A549 (cell line): ENCODE measurements at regions not wholly inside any gene's neighbourhood (a gene's known extent, or its start where the extent isn't known, plus 50 kb on each side); places are given as distances from the start of the nearest gene placed in this dataset.
A peak's percentile ranks its signal among the peaks of the same experiment; 100 is the strongest.

Experiments used
- ATAC-seq, 2 experiments: fragments of 200-7000 bp in 1 of 2; fragments of >200 bp in 1 of 2; cut with Nextera tagmentation in 1 of 2; cut with Tn5 transposase in 1 of 2; 3 replicates each; pipeline versions ENCODE4 v1.8.0 to v1.9.1; 2018 to 2020; ENCODE audit warnings: mild to moderate bottlenecking in 1 of 2, moderate library complexity in 1 of 2
- CTCF ChIA-PET: fragments of 300-600 bp; sonication (Branson Sonifier 250); formaldehyde crosslinking; extraction: SDS; loops from one replicate; lab custom pipeline; 2021; ENCODE audit warnings: antibody characterized with exemption, inconsistent platforms; lab: Yijun Ruan, JAX
- POLR2A ChIA-PET: fragments of 350-600 bp; formaldehyde crosslinking; extraction: SDS; loops from one replicate; lab custom pipeline; 2021; ENCODE audit warnings: antibody characterized with exemption, inconsistent platforms; lab: Yijun Ruan, JAX
- DNase-seq, 2 experiments: peaks; one replicate each; pipeline versions ENCODE4 v3.0.0 to v3.0.0-alpha.2; 2011 to 2016; ENCODE audit warnings: low read depth in 1 of 2, low spot score in 1 of 2
- FAIRE-seq: peaks from 2 replicates; lab custom pipeline; 2011; peaks lifted over from hg19 to GRCh38; lab: Jason Lieb, UNC
- H3K27ac ChIP-seq, 2 experiments: fragments of >200 bp; sonication (Bioruptor Twin); formaldehyde crosslinking; 3 replicates each; pipeline ENCODE4 v1.5.1; 2016 to 2017
- H3K4me1 ChIP-seq: fragments of >200 bp; sonication (Bioruptor Twin); formaldehyde crosslinking; 3 replicates; pipeline ENCODE4 v1.6.1; 2016
- H3K4me2 ChIP-seq: fragments of >200 bp; sonication (Bioruptor Twin); formaldehyde crosslinking; 3 replicates; pipeline ENCODE4 v1.6.1; 2016
- H3K4me3 ChIP-seq: fragments of >200 bp; sonication (Bioruptor Twin); formaldehyde crosslinking; 3 replicates; pipeline ENCODE4 v1.5.1; 2016
- H3K9me3 ChIP-seq: fragments of >200 bp; sonication (Bioruptor Twin); formaldehyde crosslinking; 3 replicates; pipeline ENCODE4 v1.6.1; 2016
- BHLHE40 ChIP-seq: IDR thresholded peaks from 2 replicates; pipeline ENCODE4 v1.6.1; 2012; ENCODE audit warnings: low read depth, low read length, inconsistent platforms
- CBX8 ChIP-seq: fragments of 200-600 bp; sonication (generic); IDR thresholded peaks from 2 replicates; pipeline ENCODE4 v1.6.1; 2016
- CHD4 ChIP-seq: fragments of 200-600 bp; sonication (generic); IDR thresholded peaks from 2 replicates; pipeline ENCODE4 v1.6.1; 2016; ENCODE audit warnings: antibody characterized with exemption, mild to moderate bottlenecking, borderline replicate concordance
- EHF ChIP-seq: fragments of 250-450 bp; sonication (Bioruptor Pico); IDR thresholded peaks from 2 replicates; pipeline ENCODE4 v1.5.0; 2020; ENCODE audit warnings: mild to moderate bottlenecking
- FOSB ChIP-seq: fragments of 250-450 bp; sonication (Bioruptor Pico); IDR thresholded peaks from 2 replicates; pipeline ENCODE4 v1.5.0; 2020; ENCODE audit warnings: mild to moderate bottlenecking, moderate library complexity
- FOSL2 ChIP-seq, 2 experiments: fragments of 450-650 bp in 1 of 2; fragments of >200 bp in 1 of 2; sonication (Bioruptor Twin) in 1 of 2; formaldehyde crosslinking; IDR thresholded peaks; 2 replicates each; pipeline versions ENCODE4 v1.5.0 to v1.6.1; 2016 to 2020; ENCODE audit warnings: mild to moderate bottlenecking in 1 of 2, moderate library complexity in 1 of 2
- FOXS1 ChIP-seq: fragments of 250-450 bp; sonication (Bioruptor Pico); IDR thresholded peaks from 2 replicates; pipeline ENCODE4 v1.5.0; 2020; ENCODE audit warnings: mild to moderate bottlenecking, moderate library complexity
- HOXA7 ChIP-seq: fragments of 250-450 bp; sonication (Bioruptor Pico); IDR thresholded peaks from 2 replicates; pipeline ENCODE4 v1.5.0; 2020; ENCODE audit warnings: mild to moderate bottlenecking, moderate library complexity
- HOXB13 ChIP-seq: fragments of 250-450 bp; sonication (Bioruptor Pico); IDR thresholded peaks from 2 replicates; pipeline ENCODE4 v1.5.0; 2020; ENCODE audit warnings: low read depth, mild to moderate bottlenecking, moderate library complexity
- HOXB5 ChIP-seq: fragments of 250-450 bp; sonication (Bioruptor Pico); IDR thresholded peaks from 2 replicates; pipeline ENCODE4 v1.5.0; 2020; ENCODE audit warnings: mild to moderate bottlenecking, moderate library complexity
- JUNB ChIP-seq: fragments of >200 bp; sonication (Bioruptor Twin); formaldehyde crosslinking; IDR thresholded peaks from 2 replicates; pipeline ENCODE4 v1.6.1; 2016
- KDM5A ChIP-seq: fragments of 200-600 bp; sonication (generic); IDR thresholded peaks from 2 replicates; pipeline ENCODE4 v1.6.1; 2016; ENCODE audit warnings: antibody characterized with exemption, mild to moderate bottlenecking
- MAFK ChIP-seq: fragments of 450-650 bp; IDR thresholded peaks from 2 replicates; pipeline ENCODE4 v1.6.1; 2014; ENCODE audit not compliant: partially characterized antibody
- NR3C1 ChIP-seq: fragments of >200 bp; sonication (Bioruptor Twin); formaldehyde crosslinking; IDR thresholded peaks from 3 replicates; pipeline ENCODE4 v1.6.1; 2017
- RFX5 ChIP-seq: fragments of 450-650 bp; IDR thresholded peaks from 2 replicates; pipeline ENCODE4 v1.7.1; 2014; ENCODE audit warnings: antibody characterized with exemption, mild to moderate bottlenecking, moderate library complexity
- RNF2 ChIP-seq: fragments of 200-600 bp; sonication (generic); IDR thresholded peaks from 2 replicates; pipeline ENCODE4 v1.6.1; 2016; ENCODE audit warnings: low read depth, mild to moderate bottlenecking, antibody characterized with exemption, moderate library complexity, borderline replicate concordance
- SREBF2 ChIP-seq: fragments of 450-650 bp; IDR thresholded peaks from 2 replicates; pipeline ENCODE4 v1.6.1; 2014; ENCODE audit warnings: mild to moderate bottlenecking, moderate library complexity
- TFCP2L1 ChIP-seq: fragments of 250-450 bp; sonication (Bioruptor Pico); IDR thresholded peaks from 2 replicates; pipeline ENCODE4 v1.5.0; 2021; ENCODE audit warnings: mild to moderate bottlenecking
- ZNF302 ChIP-seq: fragments of 250-450 bp; sonication (Bioruptor Pico); IDR thresholded peaks from 2 replicates; pipeline ENCODE4 v1.9.0; 2021; ENCODE audit warnings: inconsistent platforms, mild to moderate bottlenecking, moderate library complexity
- WGBS: methylation state at CpG from one replicate; pipeline ENCODE4 v1.1.6; 2017; ENCODE audit errors: missing lambda C conversion rate; 5-methylcytosine and 5-hydroxymethylcytosine counted together
- TF ChIP-seq, protein P1 (sequence below): IDR thresholded peaks from 2 replicates; pipeline ENCODE4 v1.6.1; 2012
- TF ChIP-seq, protein P2 (sequence below): fragments of >200 bp; sonication (Bioruptor Twin); formaldehyde crosslinking; IDR thresholded peaks from 3 replicates; pipeline ENCODE4 v1.6.1; 2016
- TF ChIP-seq, protein P3 (sequence below): fragments of 200-600 bp; sonication (generic); IDR thresholded peaks from 2 replicates; pipeline ENCODE4 v1.6.1; 2016; ENCODE audit warnings: antibody characterized with exemption, mild to moderate bottlenecking, moderate library complexity
- TF ChIP-seq, protein P4 (sequence below): fragments of 150-350 bp; IDR thresholded peaks from 2 replicates; pipeline ENCODE4 v1.6.1; 2014; ENCODE audit warnings: low read depth, mild to moderate bottlenecking, low read length

DNA sequence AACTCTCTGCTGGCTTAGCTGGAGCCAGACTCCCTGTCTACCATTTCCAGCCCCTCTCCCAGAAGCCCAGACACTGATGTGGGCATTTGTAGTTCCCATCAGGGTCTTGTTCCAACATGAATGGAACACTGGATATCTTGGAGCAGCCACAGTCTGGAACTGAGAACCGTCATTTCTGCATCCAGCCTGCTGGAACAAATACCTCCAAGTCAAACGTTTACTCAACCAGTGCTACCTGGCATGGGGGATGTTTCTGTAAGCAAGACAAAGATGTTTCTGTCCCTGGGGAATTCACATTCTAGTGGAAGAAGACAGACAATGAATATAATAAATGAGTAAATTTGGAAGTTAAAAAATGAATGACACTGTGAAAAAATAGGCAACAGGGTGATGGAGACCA is 70.8 kb upstream of the ZNF438 start:
- ChIA-PET POLR2A (no interaction called here), CTCF (no interaction called here)
- ATAC-seq, result no peak
- Histone ChIP-seq H3K4me2 (no peak overlapping the region), H3K27ac (peak overlapping the region in 1 of 2 experiments; percentile 5; a peak in 1 of 6 replicates), H3K4me1 (peaks cover 26% of the 10 kb centered on the region), H3K4me3 (no peak overlapping the region), H3K9me3 (no peaks in the 10 kb centered on the region)
- no peak for FAIRE-seq
- TF ChIP-seq, protein P1, sequence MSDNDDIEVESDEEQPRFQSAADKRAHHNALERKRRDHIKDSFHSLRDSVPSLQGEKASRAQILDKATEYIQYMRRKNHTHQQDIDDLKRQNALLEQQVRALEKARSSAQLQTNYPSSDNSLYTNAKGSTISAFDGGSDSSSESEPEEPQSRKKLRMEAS, result no peak
- TF ChIP-seq RFX5, result no peak
- no peak for TF ChIP-seq HOXA7 (CRISPR knock-in tag)
- no peak for TF ChIP-seq CHD4
- no peak for TF ChIP-seq FOSL2 (IDR thresholded peaks at IDR 0.05)
- no peak for TF ChIP-seq FOSL2 (CRISPR knock-in tag; IDR thresholded peaks at IDR 0.05)
- TF ChIP-seq TFCP2L1 (CRISPR knock-in tag), result no peak
- no peak for TF ChIP-seq RNF2
- TF ChIP-seq HOXB13 (CRISPR knock-in tag), result no peak
- no peak for TF ChIP-seq BHLHE40
- 56% methylated on average over 2 of the region's 2 CpGs for WGBS
- no peak for DNase-seq

DNA sequence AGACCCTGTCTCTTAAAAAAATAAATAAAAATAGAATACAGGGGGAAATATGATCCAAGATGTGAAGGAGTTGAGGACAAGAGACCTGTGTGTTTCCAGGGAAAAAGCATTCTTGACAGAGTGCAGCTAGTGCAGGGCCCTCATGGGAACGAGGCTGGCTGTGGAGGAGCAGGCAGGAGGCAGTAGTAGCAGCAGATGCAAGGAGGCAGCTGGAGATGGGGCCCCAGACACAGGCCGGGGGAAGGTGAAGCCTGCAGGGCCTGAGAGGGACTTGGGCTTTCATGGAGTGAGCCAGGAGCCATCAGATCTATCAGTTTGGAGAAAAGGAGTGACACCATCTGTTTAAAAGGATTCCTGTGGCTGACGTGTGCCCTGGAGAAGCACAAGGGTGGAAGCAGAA is 71.4 kb upstream of the ZNF438 start:
- ChIA-PET POLR2A (no interaction called here), CTCF (no interaction called here)
- FAIRE-seq (no peak), ATAC-seq (no peak), DNase-seq (no peak)
- peaks cover 26% of the 10 kb centered on the region for H3K4me1 ChIP-seq
- H3K27ac ChIP-seq, result no peak overlapping the region
- no peak overlapping the region for H3K4me3 ChIP-seq
- no peak overlapping the region for H3K4me2 ChIP-seq
- no peak for TF ChIP-seq HOXB5
- no peaks in the 10 kb centered on the region for H3K9me3 ChIP-seq
- WGBS, result 64% methylated on average over 3 of the region's 3 CpGs

DNA sequence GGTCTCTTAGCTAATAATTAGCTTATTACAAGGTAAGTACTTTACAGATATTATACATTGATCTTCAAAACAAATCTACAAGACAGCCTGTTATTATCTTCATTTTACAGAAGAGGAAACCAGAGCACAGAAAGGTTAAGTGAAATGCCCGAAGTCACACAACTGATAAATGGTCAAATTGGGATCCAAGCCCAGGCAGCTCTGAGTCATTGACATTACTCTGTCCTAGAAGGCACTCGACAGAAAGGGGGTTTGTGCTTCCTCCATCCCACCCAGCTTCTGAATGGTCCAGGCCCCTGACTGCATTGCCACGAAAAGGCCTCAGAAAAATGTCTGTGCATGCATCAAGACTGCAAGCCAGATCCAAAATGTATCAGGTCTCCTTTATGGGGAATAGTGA is 81.3 kb upstream of the ZNF438 start:
- no peak for ATAC-seq
- peaks cover 8% of the 10 kb centered on the region; the same call in 1 of the 3 replicates for H3K9me3 ChIP-seq
- no peak overlapping the region for H3K4me3 ChIP-seq
- no peaks in the 10 kb centered on the region for H3K4me1 ChIP-seq
- TF ChIP-seq, protein P2, sequence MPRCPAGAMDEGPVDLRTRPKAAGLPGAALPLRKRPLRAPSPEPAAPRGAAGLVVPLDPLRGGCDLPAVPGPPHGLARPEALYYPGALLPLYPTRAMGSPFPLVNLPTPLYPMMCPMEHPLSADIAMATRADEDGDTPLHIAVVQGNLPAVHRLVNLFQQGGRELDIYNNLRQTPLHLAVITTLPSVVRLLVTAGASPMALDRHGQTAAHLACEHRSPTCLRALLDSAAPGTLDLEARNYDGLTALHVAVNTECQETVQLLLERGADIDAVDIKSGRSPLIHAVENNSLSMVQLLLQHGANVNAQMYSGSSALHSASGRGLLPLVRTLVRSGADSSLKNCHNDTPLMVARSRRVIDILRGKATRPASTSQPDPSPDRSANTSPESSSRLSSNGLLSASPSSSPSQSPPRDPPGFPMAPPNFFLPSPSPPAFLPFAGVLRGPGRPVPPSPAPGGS, result no peak
- TF ChIP-seq BHLHE40, result no peak
- TF ChIP-seq EHF (CRISPR knock-in tag), result no peak
- no peak for TF ChIP-seq NR3C1
- TF ChIP-seq MAFK, result no peak
- no peak for TF ChIP-seq KDM5A
- TF ChIP-seq, protein P1, result no peak
- no peak for TF ChIP-seq ZNF302
- TF ChIP-seq JUNB, result no peak
- TF ChIP-seq, protein P3, sequence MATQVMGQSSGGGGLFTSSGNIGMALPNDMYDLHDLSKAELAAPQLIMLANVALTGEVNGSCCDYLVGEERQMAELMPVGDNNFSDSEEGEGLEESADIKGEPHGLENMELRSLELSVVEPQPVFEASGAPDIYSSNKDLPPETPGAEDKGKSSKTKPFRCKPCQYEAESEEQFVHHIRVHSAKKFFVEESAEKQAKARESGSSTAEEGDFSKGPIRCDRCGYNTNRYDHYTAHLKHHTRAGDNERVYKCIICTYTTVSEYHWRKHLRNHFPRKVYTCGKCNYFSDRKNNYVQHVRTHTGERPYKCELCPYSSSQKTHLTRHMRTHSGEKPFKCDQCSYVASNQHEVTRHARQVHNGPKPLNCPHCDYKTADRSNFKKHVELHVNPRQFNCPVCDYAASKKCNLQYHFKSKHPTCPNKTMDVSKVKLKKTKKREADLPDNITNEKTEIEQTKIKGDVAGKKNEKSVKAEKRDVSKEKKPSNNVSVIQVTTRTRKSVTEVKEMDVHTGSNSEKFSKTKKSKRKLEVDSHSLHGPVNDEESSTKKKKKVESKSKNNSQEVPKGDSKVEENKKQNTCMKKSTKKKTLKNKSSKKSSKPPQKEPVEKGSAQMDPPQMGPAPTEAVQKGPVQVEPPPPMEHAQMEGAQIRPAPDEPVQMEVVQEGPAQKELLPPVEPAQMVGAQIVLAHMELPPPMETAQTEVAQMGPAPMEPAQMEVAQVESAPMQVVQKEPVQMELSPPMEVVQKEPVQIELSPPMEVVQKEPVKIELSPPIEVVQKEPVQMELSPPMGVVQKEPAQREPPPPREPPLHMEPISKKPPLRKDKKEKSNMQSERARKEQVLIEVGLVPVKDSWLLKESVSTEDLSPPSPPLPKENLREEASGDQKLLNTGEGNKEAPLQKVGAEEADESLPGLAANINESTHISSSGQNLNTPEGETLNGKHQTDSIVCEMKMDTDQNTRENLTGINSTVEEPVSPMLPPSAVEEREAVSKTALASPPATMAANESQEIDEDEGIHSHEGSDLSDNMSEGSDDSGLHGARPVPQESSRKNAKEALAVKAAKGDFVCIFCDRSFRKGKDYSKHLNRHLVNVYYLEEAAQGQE, result no peak
- TF ChIP-seq SREBF2, result no peak
- TF ChIP-seq FOXS1, result no peak
- TF ChIP-seq, protein P4, sequence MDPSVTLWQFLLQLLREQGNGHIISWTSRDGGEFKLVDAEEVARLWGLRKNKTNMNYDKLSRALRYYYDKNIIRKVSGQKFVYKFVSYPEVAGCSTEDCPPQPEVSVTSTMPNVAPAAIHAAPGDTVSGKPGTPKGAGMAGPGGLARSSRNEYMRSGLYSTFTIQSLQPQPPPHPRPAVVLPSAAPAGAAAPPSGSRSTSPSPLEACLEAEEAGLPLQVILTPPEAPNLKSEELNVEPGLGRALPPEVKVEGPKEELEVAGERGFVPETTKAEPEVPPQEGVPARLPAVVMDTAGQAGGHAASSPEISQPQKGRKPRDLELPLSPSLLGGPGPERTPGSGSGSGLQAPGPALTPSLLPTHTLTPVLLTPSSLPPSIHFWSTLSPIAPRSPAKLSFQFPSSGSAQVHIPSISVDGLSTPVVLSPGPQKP, result no peak
- TF ChIP-seq CBX8, result no peak
- TF ChIP-seq FOSB, result no peak
- TF ChIP-seq CHD4, result no peak
- TF ChIP-seq HOXB5, result no peak
- DNase-seq, result no peak
- no peak overlapping the region for H3K27ac ChIP-seq
- 11% methylated on average over 3 of the region's 3 CpGs for WGBS
- no peak overlapping the region for H3K4me2 ChIP-seq
- FAIRE-seq, result no peak
- CTCF ChIA-PET, result no interaction called here
- POLR2A ChIA-PET, result no interaction called here
